CD14-positive monocyte (primary cell): ENCODE measurements at regions not wholly inside any gene's neighbourhood (a gene's known extent, or its start where the extent isn't known, plus 50 kb on each side); places are given as distances from the start of the nearest gene placed in this dataset.

Experiments used
- DNase-seq, 3 donors: peaks; one replicate each; pipeline ENCODE4 v3.0.0-alpha.2; 2011 to 2022
- H2AFZ ChIP-seq: 2 replicates; pipeline ENCODE4 v1.6.0; 2012; ENCODE audit warnings: mild to moderate bottlenecking, low read depth, low read length, inconsistent platforms; ENCODE audit not compliant: insufficient read depth, poor library complexity, severe bottlenecking
- H3K27ac ChIP-seq, 2 donors: 1 replicate in 1 of 2; 2 replicates in 1 of 2; pipeline ENCODE4 v1.5.1; 2012 to 2013; ENCODE audit warnings: low read length in 2 of 2, control low read depth in 1 of 2, inconsistent platforms in 1 of 2, low read depth in 1 of 2, mild to moderate bottlenecking in 1 of 2
- H3K27me3 ChIP-seq, 2 donors: one replicate each; pipeline versions ENCODE4 v1.6.0 to v1.6.1; 2011 to 2013; ENCODE audit warnings: low read length in 2 of 2; ENCODE audit not compliant: control insufficient read depth in 2 of 2, insufficient read depth in 2 of 2
- H3K36me3 ChIP-seq, 2 donors: replicated peaks in 1 of 2; 1 replicate in 1 of 2; 2 replicates in 1 of 2; pipeline versions ENCODE4 v1.5.1 to v1.6.1; 2012 to 2013; ENCODE audit warnings: low read length in 2 of 2, control low read depth in 1 of 2, inconsistent platforms in 1 of 2, mild to moderate bottlenecking in 1 of 2; ENCODE audit not compliant: insufficient read depth in 2 of 2, control insufficient read depth in 1 of 2
- H3K4me1 ChIP-seq, 2 donors: 1 replicate in 1 of 2; 2 replicates in 1 of 2; pipeline versions ENCODE4 v1.5.1 to v1.6.1; 2012 to 2013; ENCODE audit warnings: low read length in 2 of 2, control low read depth in 1 of 2, inconsistent platforms in 1 of 2, mild to moderate bottlenecking in 1 of 2, moderate library complexity in 1 of 2; ENCODE audit not compliant: insufficient read depth in 2 of 2, control insufficient read depth in 1 of 2
- H3K4me2 ChIP-seq: replicated peaks from 2 replicates; pipeline ENCODE3; 2012; ENCODE audit warnings: low read length, moderate library complexity, mild to moderate bottlenecking; ENCODE audit not compliant: poor library complexity, severe bottlenecking; ENCODE audit errors: extremely low read depth
- H3K4me3 ChIP-seq, 3 experiments: fragments of 200-600 bp in 1 of 3; sonication (generic) in 1 of 3; replicated peaks in 1 of 3; 1 replicate in 2 of 3; 2 replicates in 1 of 3; pipeline ENCODE4 v1.5.1; 2011 to 2013; ENCODE audit warnings: low read length in 3 of 3, mild to moderate bottlenecking in 3 of 3, control low read depth in 2 of 3, low read depth in 2 of 3, inconsistent platforms in 1 of 3, moderate library complexity in 1 of 3
- H3K79me2 ChIP-seq: 2 replicates; pipeline ENCODE4 v1.6.0; 2012; ENCODE audit warnings: mild to moderate bottlenecking, control low read depth, inconsistent platforms, low read length, moderate library complexity; ENCODE audit not compliant: insufficient read depth
- H3K9ac ChIP-seq: 2 replicates; pipeline ENCODE4 v1.6.0; 2017; ENCODE audit warnings: low read length, mild to moderate bottlenecking; ENCODE audit not compliant: insufficient read depth, poor library complexity, severe bottlenecking
- H3K9me3 ChIP-seq, 2 donors: replicated peaks in 1 of 2; 1 replicate in 1 of 2; 2 replicates in 1 of 2; pipeline versions ENCODE4 v1.5.1 to v1.6.1; 2012 to 2013; ENCODE audit warnings: low read length in 2 of 2, control low read depth in 1 of 2; ENCODE audit not compliant: control insufficient read depth in 1 of 2, insufficient read depth in 1 of 2
- H4K20me1 ChIP-seq: 2 replicates; pipeline ENCODE4 v1.6.0; 2012; ENCODE audit warnings: mild to moderate bottlenecking, low read length, control low read depth, moderate library complexity; ENCODE audit not compliant: insufficient read depth
- H3K27ac Mint-ChIP-seq, 7 donors: one replicate each; pipeline ENCODE4 v1.8.0; 2020; ENCODE audit warnings: mild to moderate bottlenecking in 7 of 7, mixed read lengths in 7 of 7, moderate library complexity in 6 of 7, inconsistent platforms in 2 of 7
- H3K27me3 Mint-ChIP-seq, 3 donors: one replicate each; pipeline ENCODE4 v1.8.0; 2021 to 2022; ENCODE audit warnings: low read depth in 3 of 3, mild to moderate bottlenecking in 3 of 3, mixed read lengths in 3 of 3, moderate library complexity in 3 of 3, inconsistent platforms in 1 of 3
- H3K36me3 Mint-ChIP-seq, 2 donors: one replicate each; pipeline ENCODE4 v1.8.0; 2020; ENCODE audit warnings: mixed read lengths in 2 of 2, inconsistent platforms in 1 of 2, mild to moderate bottlenecking in 1 of 2
- H3K4me1 Mint-ChIP-seq: one replicate; pipeline ENCODE4 v1.8.0; 2020; ENCODE audit warnings: mild to moderate bottlenecking, mixed read lengths
- H3K4me3 Mint-ChIP-seq, 2 donors: one replicate each; pipeline ENCODE4 v1.8.0; 2020; ENCODE audit warnings: mild to moderate bottlenecking in 2 of 2, mixed read lengths in 2 of 2, moderate library complexity in 1 of 2
- H3K9me3 Mint-ChIP-seq, 7 donors: one replicate each; pipeline ENCODE4 v1.8.0; 2020 to 2022; ENCODE audit warnings: mixed read lengths in 7 of 7, mild to moderate bottlenecking in 6 of 7, moderate library complexity in 6 of 7, inconsistent platforms in 2 of 7
- WGBS: methylation state at CpG from one replicate; pipeline ENCODE4 v1.1.5; 2013; ENCODE audit warnings: missing lambda C conversion rate; ENCODE audit not compliant: insufficient coverage; 5-methylcytosine and 5-hydroxymethylcytosine counted together
- intact Hi-C, 2 donors: fragments of 100-400 bp; cut with micrococcal nuclease; formaldehyde crosslinking; loops; one replicate each; pipeline versions ENCODE4 v1.15.0 to v1.15.1; 2023
- TF ChIP-seq, protein P1 (sequence below): fragments of 200-600 bp; IDR thresholded peaks from one replicate; pipeline ENCODE4 v1.8.0; 2022; ENCODE audit warnings: antibody characterized with exemption, mild to moderate bottlenecking

DNA sequence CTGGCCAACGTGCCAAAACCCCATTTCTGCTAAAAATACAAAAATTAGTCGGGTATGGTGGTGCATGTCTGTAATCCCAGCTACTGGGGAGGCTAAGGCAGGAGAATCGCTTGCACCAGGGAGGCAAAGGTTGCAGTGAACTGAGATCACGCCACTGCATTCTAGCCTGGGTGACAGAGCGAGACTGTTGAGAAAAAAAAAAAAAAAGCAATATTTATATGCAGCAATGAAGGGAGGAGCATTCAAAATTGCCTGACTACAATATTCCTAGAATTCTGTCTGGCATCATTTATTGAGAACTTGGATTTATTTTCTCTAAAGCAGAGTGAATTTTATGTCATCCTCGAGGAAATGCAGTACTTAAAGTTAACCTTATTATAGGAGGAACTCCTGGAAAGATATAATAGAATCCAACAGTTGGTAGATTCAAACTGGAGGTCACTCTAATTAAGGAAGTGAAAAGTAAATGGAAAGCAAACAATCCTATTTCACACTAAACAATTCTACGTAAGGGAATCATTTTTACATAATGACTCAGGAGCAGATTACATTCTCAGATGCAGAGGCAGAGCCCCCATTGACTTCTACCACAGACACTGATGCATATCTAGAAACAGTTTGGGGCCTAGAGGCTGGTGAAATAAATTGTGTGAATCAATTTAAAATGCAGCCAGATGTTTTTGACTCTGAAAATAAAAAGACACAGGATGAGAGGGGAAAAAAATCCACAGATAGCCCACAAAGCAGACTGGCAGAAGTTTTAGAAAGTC, 82.1 kb upstream of the FHIT start:
- Mint-ChIP-seq H3K27me3 (no peaks in the 10 kb centered on the region), H3K9me3 (peaks cover 0 to 6% (median 2%) of the 10 kb centered on the region in 7 donors), H3K4me3 (no peak overlapping the region), H3K4me1 (no peaks in the 10 kb centered on the region), H3K27ac (peak overlapping the region in 1 of 7 donors; percentile 60), H3K36me3 (no peaks in the 10 kb centered on the region)
- no peak for DNase-seq
- no peak overlapping the region for H3K9ac ChIP-seq
- TF ChIP-seq, protein P1, sequence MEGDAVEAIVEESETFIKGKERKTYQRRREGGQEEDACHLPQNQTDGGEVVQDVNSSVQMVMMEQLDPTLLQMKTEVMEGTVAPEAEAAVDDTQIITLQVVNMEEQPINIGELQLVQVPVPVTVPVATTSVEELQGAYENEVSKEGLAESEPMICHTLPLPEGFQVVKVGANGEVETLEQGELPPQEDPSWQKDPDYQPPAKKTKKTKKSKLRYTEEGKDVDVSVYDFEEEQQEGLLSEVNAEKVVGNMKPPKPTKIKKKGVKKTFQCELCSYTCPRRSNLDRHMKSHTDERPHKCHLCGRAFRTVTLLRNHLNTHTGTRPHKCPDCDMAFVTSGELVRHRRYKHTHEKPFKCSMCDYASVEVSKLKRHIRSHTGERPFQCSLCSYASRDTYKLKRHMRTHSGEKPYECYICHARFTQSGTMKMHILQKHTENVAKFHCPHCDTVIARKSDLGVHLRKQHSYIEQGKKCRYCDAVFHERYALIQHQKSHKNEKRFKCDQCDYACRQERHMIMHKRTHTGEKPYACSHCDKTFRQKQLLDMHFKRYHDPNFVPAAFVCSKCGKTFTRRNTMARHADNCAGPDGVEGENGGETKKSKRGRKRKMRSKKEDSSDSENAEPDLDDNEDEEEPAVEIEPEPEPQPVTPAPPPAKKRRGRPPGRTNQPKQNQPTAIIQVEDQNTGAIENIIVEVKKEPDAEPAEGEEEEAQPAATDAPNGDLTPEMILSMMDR = no peak
- no peak overlapping the region for H2AFZ ChIP-seq
- intact Hi-C loops = no loop called here
- H3K79me2 ChIP-seq = no peaks in the 10 kb centered on the region
- H3K4me1 ChIP-seq = no peaks in the 10 kb centered on the region
- WGBS = 90% methylated on average over 3 of the region's 7 CpGs
- no peaks in the 10 kb centered on the region for H3K9me3 ChIP-seq
- no peak overlapping the region for H3K4me2 ChIP-seq
- no peaks in the 10 kb centered on the region for H3K36me3 ChIP-seq
- no peaks in the 10 kb centered on the region for H3K27me3 ChIP-seq
- no peak overlapping the region for H3K4me3 ChIP-seq
- H4K20me1 ChIP-seq = no peaks in the 10 kb centered on the region
- H3K27ac ChIP-seq = no peak overlapping the region

DNA sequence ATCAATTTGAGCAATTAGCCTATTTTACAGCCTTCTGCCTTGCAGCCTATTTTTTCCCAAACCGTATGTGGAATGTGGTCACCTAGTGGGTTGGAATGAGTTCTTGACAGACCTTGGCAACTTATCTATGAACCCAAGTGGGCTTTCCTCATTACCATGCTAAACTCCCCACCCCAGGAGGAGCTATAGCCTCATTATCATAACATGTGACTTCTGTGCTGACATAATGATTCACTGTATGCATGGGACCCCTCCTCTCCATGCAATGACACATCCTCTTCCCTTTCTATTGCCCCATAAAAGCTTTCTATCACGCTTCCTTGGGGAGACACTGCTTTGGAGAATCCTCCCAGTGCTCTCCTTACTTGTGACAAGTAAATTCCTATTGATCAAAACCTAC, 83.5 kb upstream of the FHIT start:
- Mint-ChIP-seq H3K27me3 (no peaks in the 10 kb centered on the region), H3K9me3 (peaks cover 0 to 6% (median 3%) of the 10 kb centered on the region in 7 donors), H3K27ac (no peak overlapping the region), H3K4me3 (no peak overlapping the region), H3K4me1 (no peaks in the 10 kb centered on the region), H3K36me3 (no peaks in the 10 kb centered on the region)
- TF ChIP-seq, protein P1 = no peak
- H3K9me3 ChIP-seq = no peaks in the 10 kb centered on the region
- no peaks in the 10 kb centered on the region for H3K79me2 ChIP-seq
- no peak overlapping the region for H3K4me2 ChIP-seq
- DNase-seq = no peak
- no peak overlapping the region for H3K4me3 ChIP-seq
- no peaks in the 10 kb centered on the region for H4K20me1 ChIP-seq
- no peak overlapping the region for H3K27ac ChIP-seq
- no peak overlapping the region for H3K9ac ChIP-seq
- no peaks in the 10 kb centered on the region for H3K4me1 ChIP-seq
- WGBS = 100% methylated on average over 1 of the region's 2 CpGs
- H3K27me3 ChIP-seq = no peaks in the 10 kb centered on the region
- intact Hi-C loops = no loop called here
- no peaks in the 10 kb centered on the region for H3K36me3 ChIP-seq
- H2AFZ ChIP-seq = no peak overlapping the region
